HL-60 (cell line): ENCODE measurements at regions not wholly inside any gene's neighbourhood (a gene's known extent, or its start where the extent isn't known, plus 50 kb on each side); places are given as distances from the start of the nearest gene placed in this dataset.

Experiments used
- CTCF ChIP-seq: IDR thresholded peaks from one replicate; pipeline ENCODE4 v1.5.1; 2011; ENCODE audit warnings: low read length, control low read depth, inconsistent platforms; ENCODE audit not compliant: insufficient read depth
- GABPA ChIP-seq: IDR thresholded peaks from 2 replicates; pipeline ENCODE4 v1.6.1; 2012; ENCODE audit warnings: low read depth
- POLR2AphosphoS5 ChIP-seq: IDR thresholded peaks from 2 replicates; pipeline ENCODE4 v1.6.1; 2012; ENCODE audit warnings: low read depth
- SPI1 ChIP-seq: IDR thresholded peaks from 2 replicates; pipeline ENCODE4 v1.6.1; 2012; ENCODE audit warnings: low read depth, mild to moderate bottlenecking, borderline replicate concordance
- TF ChIP-seq, protein P1 (sequence below): IDR thresholded peaks from 2 replicates; pipeline ENCODE4 v1.6.1; 2012; ENCODE audit warnings: low read depth; ENCODE audit not compliant: insufficient replicate concordance

DNA sequence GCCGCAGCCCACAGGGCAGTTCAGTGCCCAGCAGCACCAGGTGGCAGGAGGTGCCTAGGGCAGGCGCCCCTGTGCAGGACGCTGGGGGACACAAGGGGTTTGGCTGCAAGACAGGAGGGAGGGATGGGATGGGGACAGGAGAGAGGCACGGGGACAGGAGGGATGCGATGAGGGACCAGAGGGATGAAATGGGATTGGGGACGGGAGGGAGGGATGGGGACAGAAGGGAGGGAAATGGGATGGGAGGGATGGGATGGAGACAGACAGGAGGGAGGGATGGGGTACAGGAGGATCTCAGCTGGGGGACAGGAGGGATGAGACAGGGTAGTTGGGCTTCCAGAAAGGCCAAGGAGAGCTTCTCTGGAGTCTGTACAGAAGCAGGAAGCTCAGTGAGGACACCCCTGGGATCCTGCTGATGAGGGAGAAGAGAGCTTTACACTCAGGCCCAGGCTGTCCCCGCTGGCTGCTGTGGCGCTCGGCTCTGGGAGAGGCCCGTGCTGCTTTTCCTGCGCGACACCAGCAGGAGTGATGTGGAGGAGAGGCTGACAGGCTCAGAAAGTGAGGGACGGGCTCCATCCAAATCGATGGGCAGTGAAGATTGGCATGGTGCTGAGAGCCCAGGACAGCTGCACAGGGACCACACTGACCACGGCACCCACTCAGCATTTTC, 400.8 kb downstream of the SMOC2 start:
- TF ChIP-seq CTCF = no peak
- no peak for TF ChIP-seq POLR2AphosphoS5
- TF ChIP-seq GABPA = no peak
- TF ChIP-seq, protein P1, sequence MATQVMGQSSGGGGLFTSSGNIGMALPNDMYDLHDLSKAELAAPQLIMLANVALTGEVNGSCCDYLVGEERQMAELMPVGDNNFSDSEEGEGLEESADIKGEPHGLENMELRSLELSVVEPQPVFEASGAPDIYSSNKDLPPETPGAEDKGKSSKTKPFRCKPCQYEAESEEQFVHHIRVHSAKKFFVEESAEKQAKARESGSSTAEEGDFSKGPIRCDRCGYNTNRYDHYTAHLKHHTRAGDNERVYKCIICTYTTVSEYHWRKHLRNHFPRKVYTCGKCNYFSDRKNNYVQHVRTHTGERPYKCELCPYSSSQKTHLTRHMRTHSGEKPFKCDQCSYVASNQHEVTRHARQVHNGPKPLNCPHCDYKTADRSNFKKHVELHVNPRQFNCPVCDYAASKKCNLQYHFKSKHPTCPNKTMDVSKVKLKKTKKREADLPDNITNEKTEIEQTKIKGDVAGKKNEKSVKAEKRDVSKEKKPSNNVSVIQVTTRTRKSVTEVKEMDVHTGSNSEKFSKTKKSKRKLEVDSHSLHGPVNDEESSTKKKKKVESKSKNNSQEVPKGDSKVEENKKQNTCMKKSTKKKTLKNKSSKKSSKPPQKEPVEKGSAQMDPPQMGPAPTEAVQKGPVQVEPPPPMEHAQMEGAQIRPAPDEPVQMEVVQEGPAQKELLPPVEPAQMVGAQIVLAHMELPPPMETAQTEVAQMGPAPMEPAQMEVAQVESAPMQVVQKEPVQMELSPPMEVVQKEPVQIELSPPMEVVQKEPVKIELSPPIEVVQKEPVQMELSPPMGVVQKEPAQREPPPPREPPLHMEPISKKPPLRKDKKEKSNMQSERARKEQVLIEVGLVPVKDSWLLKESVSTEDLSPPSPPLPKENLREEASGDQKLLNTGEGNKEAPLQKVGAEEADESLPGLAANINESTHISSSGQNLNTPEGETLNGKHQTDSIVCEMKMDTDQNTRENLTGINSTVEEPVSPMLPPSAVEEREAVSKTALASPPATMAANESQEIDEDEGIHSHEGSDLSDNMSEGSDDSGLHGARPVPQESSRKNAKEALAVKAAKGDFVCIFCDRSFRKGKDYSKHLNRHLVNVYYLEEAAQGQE = no peak
- TF ChIP-seq SPI1 = no peak
